ENCODE measurements at regions not wholly inside any gene's neighbourhood (a gene's known extent, or its start where the extent isn't known, plus 50 kb on each side); places are given as distances from the start of the nearest gene placed in this dataset.
"Not testable (repeated sequence)": the region's sequence is repeated elsewhere in the genome, so short reads cannot be mapped to it uniquely, and the experiment has no call there.

DNA sequence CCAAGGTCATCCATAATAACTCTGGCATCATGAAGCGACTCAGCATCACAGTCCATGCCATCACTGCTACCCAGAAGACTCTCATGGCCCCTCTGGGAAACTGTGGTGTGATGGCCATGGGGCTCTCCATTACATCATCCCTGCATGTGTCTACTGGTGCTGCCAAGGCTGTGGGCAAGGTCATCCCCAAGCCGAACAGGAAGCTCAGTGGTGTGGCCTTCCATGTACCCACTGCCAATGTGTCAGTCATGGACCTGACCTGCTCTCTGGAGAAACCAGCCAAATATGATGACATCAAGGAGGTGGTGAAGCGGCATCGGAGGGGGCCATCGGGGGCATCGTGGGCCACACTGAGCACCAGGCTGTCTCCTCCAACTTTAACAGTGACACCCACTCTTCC, 65.1 kb upstream of the ARHGAP29 start:
- no peak for DNase-seq (ENCODE audit: low spot score)

DNA sequence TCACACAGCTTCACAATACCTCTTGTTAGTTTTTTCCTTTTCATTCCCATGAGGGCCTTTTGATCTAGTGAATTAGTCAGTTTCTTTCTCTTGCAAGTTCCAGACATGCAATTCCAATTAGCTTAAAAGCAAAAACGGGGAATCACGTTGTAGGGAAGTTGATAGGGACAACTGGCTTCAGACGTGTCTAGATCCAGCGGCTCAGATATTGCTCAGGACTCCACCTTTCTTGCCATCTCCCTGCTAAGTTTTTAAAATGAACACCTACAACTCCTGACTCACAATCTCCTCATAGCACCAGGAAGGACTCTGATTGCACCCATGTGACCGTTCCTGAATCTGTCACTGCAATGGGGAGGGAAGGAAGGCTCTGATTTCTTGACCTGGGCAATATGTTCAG, 63.8 kb upstream of the ARHGAP29 start:
- DNase-seq (ENCODE audit: low spot score) = no peak

DNA sequence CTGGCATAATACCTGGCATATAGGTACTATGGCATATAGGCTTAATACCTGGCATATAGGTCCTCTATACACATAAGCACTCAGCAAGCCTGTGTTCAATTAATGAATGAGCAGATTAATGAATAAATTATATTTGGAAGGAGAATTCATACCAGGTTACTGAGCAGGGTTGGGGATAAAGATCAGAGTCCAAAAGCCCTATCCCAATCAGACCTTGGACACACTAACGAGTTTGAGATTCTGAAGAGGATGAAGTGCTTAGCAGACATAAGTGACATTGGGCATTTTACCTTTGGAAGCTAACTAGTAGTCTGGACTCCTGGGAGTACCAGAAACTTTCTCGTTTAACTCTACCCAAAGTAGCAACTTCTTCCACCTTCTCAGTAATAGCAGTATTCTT, 63.3 kb upstream of the ARHGAP29 start:
- no peak for DNase-seq (ENCODE audit: low spot score)

DNA sequence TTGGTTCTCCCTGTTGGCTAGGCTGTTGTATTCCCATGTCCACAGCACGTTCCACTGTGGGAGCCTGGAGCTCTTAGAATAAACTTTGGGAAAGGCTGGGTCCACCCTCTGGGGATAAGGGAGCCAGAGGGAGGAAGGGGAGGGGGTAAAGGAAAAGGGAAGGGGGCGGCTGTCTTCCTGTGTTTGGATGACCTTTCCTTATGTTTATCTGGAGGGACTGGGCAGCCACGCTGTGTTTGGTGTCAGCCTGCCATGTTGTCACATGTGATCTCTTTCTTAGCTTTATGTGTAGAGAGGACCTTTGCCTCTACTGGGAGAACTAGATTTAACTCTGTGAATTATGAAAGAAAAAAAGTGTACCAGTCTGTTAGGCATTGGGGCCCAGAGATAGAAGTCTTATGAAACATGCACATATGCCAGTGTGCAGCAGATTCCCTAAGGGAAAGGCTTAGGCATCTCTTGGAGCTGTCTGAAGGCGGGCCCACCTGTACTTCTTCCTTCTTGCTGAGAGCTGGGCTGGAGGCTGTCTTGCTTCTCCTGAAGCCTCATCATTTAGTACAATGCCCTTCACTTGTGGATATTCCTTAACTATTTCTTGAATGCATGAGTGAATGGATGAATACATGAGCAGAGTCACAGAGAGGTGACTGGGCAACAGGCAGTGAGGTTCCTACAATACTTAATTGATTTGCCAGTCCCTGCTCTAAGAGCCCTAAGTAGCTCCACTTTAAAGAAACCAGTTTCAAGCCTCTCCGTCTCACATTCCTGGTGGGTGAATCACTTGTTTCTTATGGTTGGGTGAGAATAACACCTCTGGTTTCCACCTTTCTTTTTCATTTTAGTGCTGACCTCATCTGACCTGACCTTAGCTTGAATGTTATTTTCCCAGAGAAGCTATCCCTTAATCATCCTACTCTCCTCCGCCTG, 62.5 kb upstream of the ARHGAP29 start:
- no peak for DNase-seq (ENCODE audit: low spot score)

DNA sequence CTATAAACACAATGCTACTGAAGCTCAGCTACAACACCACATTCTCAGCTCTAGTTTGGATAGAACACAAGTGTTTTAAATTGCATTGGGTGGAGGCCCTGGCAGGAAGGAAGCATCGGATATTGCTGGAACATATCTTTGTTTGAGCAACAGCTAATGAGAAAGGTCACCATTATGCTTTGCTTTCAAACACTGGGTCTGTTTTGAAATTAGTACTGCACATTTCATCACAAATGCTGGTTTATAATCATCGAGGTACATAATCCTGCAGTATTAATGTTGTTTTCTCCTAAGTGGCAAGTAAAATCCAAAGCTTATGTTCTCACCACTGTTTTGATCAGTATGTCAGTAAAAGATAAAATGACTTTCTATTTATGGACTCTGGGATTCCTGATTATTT, 61.5 kb upstream of the ARHGAP29 start:
- no peak for DNase-seq (ENCODE audit: low spot score)

DNA sequence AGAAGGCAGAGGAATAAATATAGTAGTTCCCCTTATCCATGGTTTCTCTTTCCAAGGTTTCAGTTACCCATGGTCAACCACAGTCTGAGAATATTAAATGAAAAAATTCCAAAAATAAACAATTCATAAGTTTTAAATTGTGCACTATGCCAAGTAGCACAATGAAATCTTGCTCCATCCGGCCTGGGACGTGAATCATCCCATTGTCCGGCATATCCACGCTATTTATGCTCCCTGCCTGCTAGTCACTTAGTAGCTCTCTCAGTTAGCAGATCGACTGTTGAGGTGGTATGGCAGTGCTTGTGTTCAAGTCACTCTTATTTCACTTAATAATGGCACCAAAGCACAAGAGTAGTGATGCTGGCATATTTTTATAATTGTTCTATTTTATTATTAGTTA, 58.6 kb upstream of the ARHGAP29 start:
- DNase-seq (ENCODE audit: low spot score) = no peak

DNA sequence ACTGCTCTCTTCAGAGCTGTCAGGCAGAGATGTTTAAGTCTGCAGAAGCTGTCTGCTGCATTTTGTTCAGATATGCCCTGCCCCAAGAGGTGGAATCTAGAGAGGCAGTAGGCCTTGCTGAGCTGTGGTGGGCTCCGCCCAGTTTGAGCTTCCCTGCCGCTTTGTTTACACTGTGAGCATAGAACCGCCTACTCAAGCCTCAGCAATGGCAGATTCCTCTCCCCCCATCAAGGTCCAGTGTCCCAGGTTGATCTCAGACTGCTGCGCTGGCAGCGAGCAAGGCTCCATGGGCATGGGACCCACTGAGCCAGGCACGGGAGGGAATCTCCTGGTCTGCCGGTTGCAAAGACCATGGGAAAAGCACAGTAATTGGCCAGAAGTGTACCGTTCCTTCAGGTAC, 55.6 kb upstream of the ARHGAP29 start:
- DNase-seq (ENCODE audit: low spot score) = not testable (repeated sequence)

DNA sequence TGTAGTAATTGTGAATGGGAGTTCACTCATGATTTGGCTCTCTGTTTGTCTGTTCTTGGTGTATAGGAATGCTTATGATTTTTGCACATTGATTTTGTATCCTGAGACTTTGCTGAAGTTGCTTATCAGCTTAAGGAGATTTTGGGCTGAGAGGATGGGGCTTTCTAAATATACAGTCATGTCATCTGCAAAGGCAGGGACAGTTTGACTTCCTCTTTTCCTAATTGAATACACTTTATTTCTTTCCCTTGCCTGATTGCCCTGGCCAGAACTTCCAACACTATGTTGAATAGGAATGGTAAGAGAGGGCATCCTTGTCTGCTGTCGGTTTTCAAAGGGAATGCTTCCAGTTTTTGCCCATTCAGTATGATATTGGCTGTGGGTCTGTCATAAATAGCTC, 51.9 kb upstream of the ARHGAP29 start:
- not testable (repeated sequence) for DNase-seq (ENCODE audit: low spot score)

All from NAMALWA (cell line).